HEK293T (cell line): ENCODE measurements at regions not wholly inside any gene's neighbourhood (a gene's known extent, or its start where the extent isn't known, plus 50 kb on each side); places are given as distances from the start of the nearest gene placed in this dataset.

ENCODE experiments used
- BHLHE40 ChIP-seq: fragments of 450-650 bp; IDR thresholded peaks from 2 replicates; pipeline ENCODE4 v1.6.1; 2016; ENCODE audit warnings: mild to moderate bottlenecking, moderate library complexity, borderline replicate concordance
- ELF4 ChIP-seq: fragments of 450-650 bp; IDR thresholded peaks from 2 replicates; pipeline ENCODE4 v1.6.1; 2017; ENCODE audit warnings: antibody characterized with exemption
- FOXA1 ChIP-seq: fragments of 450-650 bp; IDR thresholded peaks from 2 replicates; pipeline ENCODE4 v1.6.1; 2016; ENCODE audit warnings: mild to moderate bottlenecking
- FOXK2 ChIP-seq: fragments of 450-650 bp; IDR thresholded peaks from 2 replicates; pipeline ENCODE4 v1.6.1; 2016; ENCODE audit warnings: mild to moderate bottlenecking
- FOXM1 ChIP-seq: fragments of 450-650 bp; IDR thresholded peaks from 2 replicates; pipeline ENCODE4 v1.6.1; 2017; ENCODE audit warnings: mild to moderate bottlenecking, borderline replicate concordance
- HDGF ChIP-seq: fragments of 450-650 bp; IDR thresholded peaks from 2 replicates; pipeline ENCODE4 v1.6.1; 2017; ENCODE audit warnings: antibody characterized with exemption, borderline replicate concordance
- L3MBTL2 ChIP-seq: fragments of 450-650 bp; conservative IDR thresholded peaks from 2 replicates; pipeline ENCODE4 v1.6.1; 2016; ENCODE audit warnings: mild to moderate bottlenecking
- SP1 ChIP-seq: fragments of 450-650 bp; IDR thresholded peaks from 2 replicates; pipeline ENCODE4 v1.6.1; 2017
- SUZ12 ChIP-seq: fragments of 450-650 bp; IDR thresholded peaks from 2 replicates; pipeline ENCODE4 v1.6.1; 2016; ENCODE audit warnings: mild to moderate bottlenecking
- TARDBP ChIP-seq: fragments of 450-650 bp; IDR thresholded peaks from 2 replicates; pipeline ENCODE4 v1.6.1; 2016
- ZNF384 ChIP-seq: fragments of 450-650 bp; IDR thresholded peaks from 2 replicates; pipeline ENCODE4 v1.6.1; 2016

- TF ChIP-seq TARDBP: no peak
- no peak for TF ChIP-seq FOXM1
- no peak for TF ChIP-seq ELF4
- TF ChIP-seq SP1: no peak
- no peak for TF ChIP-seq FOXA1
- TF ChIP-seq L3MBTL2: no peak
- TF ChIP-seq HDGF: no peak
- no peak for TF ChIP-seq FOXK2
- TF ChIP-seq SUZ12: no peak
- TF ChIP-seq BHLHE40: no peak
- no peak for TF ChIP-seq ZNF384
These were observed 382.5 kb downstream of the ETS1 start for GRCh38 chr11:128204898-128205297.
